SK-N-SH treated with all-trans-retinoic acid at 6 μM for 48 hours (cell line): ENCODE measurements at regions not wholly inside any gene's neighbourhood (a gene's known extent, or its start where the extent isn't known, plus 50 kb on each side); places are given as distances from the start of the nearest gene placed in this dataset.

Source experiments
- ATAC-seq: fragments of 200-7000 bp; cut with Tn5 transposase; 3 replicates; pipeline ENCODE4 v1.9.1; 2020; ENCODE audit warnings: mild to moderate bottlenecking, moderate library complexity
- ARNTL ChIP-seq: fragments of 450-650 bp; formaldehyde crosslinking; IDR thresholded peaks from 2 replicates; pipeline ENCODE4 v1.5.0; 2020; ENCODE audit warnings: low read depth, mild to moderate bottlenecking, moderate library complexity, borderline replicate concordance
- BACH2 ChIP-seq: fragments of 250-450 bp; sonication (Bioruptor Pico); IDR thresholded peaks from 2 replicates; pipeline ENCODE4 v1.9.0; 2021; ENCODE audit warnings: mild to moderate bottlenecking, borderline replicate concordance
- CREB5 ChIP-seq: fragments of 250-450 bp; sonication (Bioruptor Pico); IDR thresholded peaks from 2 replicates; pipeline ENCODE4 v1.5.1; 2020; ENCODE audit warnings: low read depth, mild to moderate bottlenecking, moderate library complexity
- CSDC2 ChIP-seq: fragments of 250-450 bp; sonication (Bioruptor Pico); IDR thresholded peaks from 2 replicates; pipeline ENCODE4 v1.5.0; 2020; ENCODE audit warnings: mild to moderate bottlenecking, moderate library complexity
- CSRNP3 ChIP-seq: fragments of 250-450 bp; sonication (Bioruptor Pico); IDR thresholded peaks from 2 replicates; pipeline ENCODE4 v1.5.1; 2021; ENCODE audit warnings: mild to moderate bottlenecking, moderate library complexity
- ESRRG ChIP-seq: fragments of 250-450 bp; sonication (Bioruptor Pico); IDR thresholded peaks from 2 replicates; pipeline ENCODE4 v1.6.1; 2021; ENCODE audit warnings: mild to moderate bottlenecking
- GLIS3 ChIP-seq: fragments of 250-450 bp; sonication (Bioruptor Pico); IDR thresholded peaks from 2 replicates; pipeline ENCODE4 v1.5.0; 2020; ENCODE audit warnings: mild to moderate bottlenecking, moderate library complexity
- ISL1 ChIP-seq: fragments of 250-450 bp; sonication (Bioruptor Pico); IDR thresholded peaks from 2 replicates; pipeline ENCODE4 v2.1.2; 2022; ENCODE audit warnings: mild to moderate bottlenecking, moderate library complexity
- OSR1 ChIP-seq: fragments of 250-450 bp; sonication (Bioruptor Pico); IDR thresholded peaks from 2 replicates; pipeline ENCODE4 v1.8.0; 2022; ENCODE audit warnings: moderate library complexity, mild to moderate bottlenecking, inconsistent platforms
- PATZ1 ChIP-seq: fragments of 250-450 bp; sonication (Bioruptor Pico); IDR thresholded peaks from 2 replicates; pipeline ENCODE4 v1.8.0; 2020; ENCODE audit warnings: mild to moderate bottlenecking, moderate library complexity, borderline replicate concordance
- POU6F1 ChIP-seq: fragments of 250-450 bp; sonication (Bioruptor Pico); IDR thresholded peaks from 2 replicates; pipeline ENCODE4 v1.8.0; 2021; ENCODE audit warnings: low read depth, mild to moderate bottlenecking, moderate library complexity, borderline replicate concordance
- PPARA ChIP-seq: fragments of 250-450 bp; sonication (Bioruptor Pico); IDR thresholded peaks from 2 replicates; pipeline ENCODE4 v1.5.0; 2020; ENCODE audit warnings: mild to moderate bottlenecking, borderline replicate concordance
- SNAI2 ChIP-seq: fragments of 250-450 bp; sonication (Bioruptor Pico); IDR thresholded peaks from 2 replicates; pipeline ENCODE4 v1.5.0; 2020; ENCODE audit warnings: mild to moderate bottlenecking, moderate library complexity
- TOX ChIP-seq: fragments of 250-450 bp; sonication (Bioruptor Pico); IDR thresholded peaks from 2 replicates; pipeline ENCODE4 v1.8.0; 2021; ENCODE audit warnings: mild to moderate bottlenecking, moderate library complexity, borderline replicate concordance
- TSHZ2 ChIP-seq: fragments of 250-450 bp; sonication (Bioruptor Pico); IDR thresholded peaks from 2 replicates; pipeline ENCODE4 v1.5.0; 2020; ENCODE audit warnings: mild to moderate bottlenecking, moderate library complexity
- ZFP3 ChIP-seq: fragments of 250-450 bp; sonication (Bioruptor Pico); IDR thresholded peaks from 2 replicates; pipeline ENCODE4 v1.5.0; 2020; ENCODE audit warnings: mild to moderate bottlenecking, moderate library complexity
- ZFP30 ChIP-seq: fragments of 450-650 bp; formaldehyde crosslinking; IDR thresholded peaks from 2 replicates; pipeline ENCODE4 v1.5.0; 2022; ENCODE audit warnings: mild to moderate bottlenecking, moderate library complexity
- ZNF565 ChIP-seq: fragments of 450-650 bp; formaldehyde crosslinking; conservative IDR thresholded peaks from 2 replicates; pipeline ENCODE4 v1.5.0; 2020; ENCODE audit warnings: low read depth, mild to moderate bottlenecking, moderate library complexity
- ZNF70 ChIP-seq: fragments of 450-650 bp; formaldehyde crosslinking; IDR thresholded peaks from 2 replicates; pipeline ENCODE4 v1.5.0; 2020; ENCODE audit warnings: mild to moderate bottlenecking, moderate library complexity
- ZNF8 ChIP-seq: fragments of 450-650 bp; formaldehyde crosslinking; IDR thresholded peaks from 2 replicates; pipeline ENCODE4 v1.5.0; 2020; ENCODE audit warnings: mild to moderate bottlenecking, moderate library complexity

GRCh38 chr13:76503766-76504165 is 382.4 kb downstream of the KCTD12 start:
- TF ChIP-seq TOX (CRISPR knock-in tag) = no peak
- no peak for TF ChIP-seq ZFP3 (CRISPR knock-in tag)
- no peak for TF ChIP-seq ZNF8 (CRISPR knock-in tag)
- no peak for TF ChIP-seq POU6F1 (CRISPR knock-in tag)
- TF ChIP-seq GLIS3 = no peak
- TF ChIP-seq ARNTL = no peak
- TF ChIP-seq TSHZ2 (CRISPR knock-in tag) = no peak
- TF ChIP-seq ZFP30 (CRISPR knock-in tag) = no peak
- no peak for TF ChIP-seq CSRNP3
- TF ChIP-seq OSR1 (CRISPR knock-in tag) = no peak
- no peak for TF ChIP-seq BACH2 (CRISPR knock-in tag)
- TF ChIP-seq PATZ1 (CRISPR knock-in tag) = no peak
- no peak for TF ChIP-seq ESRRG (CRISPR knock-in tag)
- TF ChIP-seq CSDC2 (CRISPR knock-in tag) = no peak
- TF ChIP-seq CREB5 (CRISPR knock-in tag) = no peak
- ATAC-seq = no peak

GRCh38 chr13:76503291-76503690 is 382.9 kb downstream of the KCTD12 start:
- TF ChIP-seq ZNF8 (CRISPR knock-in tag) (no peak), CREB5 (CRISPR knock-in tag) (no peak), ISL1 (CRISPR knock-in tag) (no peak), OSR1 (CRISPR knock-in tag) (no peak), TOX (CRISPR knock-in tag) (no peak), BACH2 (CRISPR knock-in tag) (no peak), CSDC2 (CRISPR knock-in tag) (no peak), POU6F1 (CRISPR knock-in tag) (no peak), CSRNP3 (no peak), PPARA (no peak), PATZ1 (CRISPR knock-in tag) (no peak), ESRRG (CRISPR knock-in tag) (no peak), GLIS3 (no peak), SNAI2 (CRISPR knock-in tag) (no peak), ZFP30 (CRISPR knock-in tag) (no peak), ZNF565 (no peak), ARNTL (no peak), ZNF70 (no peak)
- no peak for ATAC-seq
